ENCODE measurements at regions not wholly inside any gene's neighbourhood (a gene's known extent, or its start where the extent isn't known, plus 50 kb on each side); places are given as distances from the start of the nearest gene placed in this dataset.

GRCh38 chr11:20253796-20254195, 93.5 kb upstream of the DBX1 start:
- H3K27ac ChIP-seq = no peak overlapping the region
- no peak for ATAC-seq (ENCODE audit: low FRiP score in 2 of 2)
- H3K4me3 ChIP-seq = no peak overlapping the region
- no peaks in the 10 kb centered on the region for H3K9me3 ChIP-seq
- no peaks in the 10 kb centered on the region for H3K36me3 ChIP-seq
- no peaks in the 10 kb centered on the region for H3K27me3 ChIP-seq
- 71% methylated on average over 5 of the region's 5 CpGs for WGBS, 2 donors
- DNase-seq = no peak
- H3K4me1 ChIP-seq = no peaks in the 10 kb centered on the region
- TF ChIP-seq CTCF (IDR thresholded peaks at IDR 0.05) = no peak
- no peak for TF ChIP-seq POLR2AphosphoS5 (IDR thresholded peaks at IDR 0.05)
- TF ChIP-seq POLR2A (IDR thresholded peaks at IDR 0.05) = no peak
- no peak for TF ChIP-seq EP300 (IDR thresholded peaks at IDR 0.05)

GRCh38 chr11:20251496-20251895, 91.2 kb upstream of the DBX1 start:
- TF ChIP-seq POLR2AphosphoS5 (IDR thresholded peaks at IDR 0.05) = no peak
- TF ChIP-seq CTCF (IDR thresholded peaks at IDR 0.05) = no peak
- TF ChIP-seq POLR2A (IDR thresholded peaks at IDR 0.05) = no peak
- TF ChIP-seq EP300 (IDR thresholded peaks at IDR 0.05) = no peak
- no peaks in the 10 kb centered on the region for H3K36me3 ChIP-seq
- WGBS, 2 donors = 52 to 79% methylated on average over 3 of the region's 3 CpGs

GRCh38 chr11:20250644-20251247, 90.5 kb upstream of the DBX1 start:
- no peak for ATAC-seq (ENCODE audit: low FRiP score in 2 of 2)
- TF ChIP-seq POLR2AphosphoS5 (IDR thresholded peaks at IDR 0.05) (no peak), CTCF (IDR thresholded peaks at IDR 0.05) (no peak), POLR2A (IDR thresholded peaks at IDR 0.05) (no peak), EP300 (IDR thresholded peaks at IDR 0.05) (no peak)
- Histone ChIP-seq H3K36me3 (no peaks in the 10 kb centered on the region), H3K27me3 (no peaks in the 10 kb centered on the region), H3K27ac (no peak overlapping the region), H3K9me3 (no peaks in the 10 kb centered on the region), H3K4me1 (no peaks in the 10 kb centered on the region), H3K4me3 (no peak overlapping the region)
- WGBS, 2 donors = 46 to 55% methylated on average over 3 of the region's 3 CpGs
- no peak for DNase-seq

More at GRCh38 chr11:20251496-20251895, 91.2 kb upstream of the DBX1 start:
- Histone ChIP-seq H3K27ac (no peak overlapping the region), H3K9me3 (no peaks in the 10 kb centered on the region), H3K4me1 (no peaks in the 10 kb centered on the region), H3K27me3 (no peaks in the 10 kb centered on the region), H3K4me3 (no peak overlapping the region)
- ATAC-seq (ENCODE audit: low FRiP score in 2 of 2) (no peak), DNase-seq (no peak)

- DNase-seq (no peak), ATAC-seq (ENCODE audit: low FRiP score in 2 of 2) (no peak)
- H3K4me3 ChIP-seq = no peak overlapping the region
- WGBS, 2 donors = 74 to 87% methylated on average over 3 of the region's 3 CpGs
- no peak overlapping the region for H3K27ac ChIP-seq
- no peaks in the 10 kb centered on the region for H3K36me3 ChIP-seq
- H3K27me3 ChIP-seq = no peaks in the 10 kb centered on the region
- H3K9me3 ChIP-seq = no peaks in the 10 kb centered on the region
- H3K4me1 ChIP-seq = no peaks in the 10 kb centered on the region
- TF ChIP-seq EP300 (IDR thresholded peaks at IDR 0.05) (no peak), POLR2AphosphoS5 (IDR thresholded peaks at IDR 0.05) (no peak), CTCF (IDR thresholded peaks at IDR 0.05) (no peak), POLR2A (IDR thresholded peaks at IDR 0.05) (no peak)
Measured at GRCh38 chr11:20249796-20250195, 89.5 kb upstream of the DBX1 start.

GRCh38 chr11:20249378-20249777, 89.1 kb upstream of the DBX1 start:
- TF ChIP-seq EP300 (IDR thresholded peaks at IDR 0.05) (no peak), POLR2AphosphoS5 (IDR thresholded peaks at IDR 0.05) (no peak), POLR2A (IDR thresholded peaks at IDR 0.05) (no peak), CTCF (IDR thresholded peaks at IDR 0.05) (no peak)
- no peak overlapping the region for H3K4me3 ChIP-seq
- H3K9me3 ChIP-seq = no peaks in the 10 kb centered on the region
- 85 to 87% methylated on average over 5 of the region's 5 CpGs for WGBS, 2 donors
- H3K27ac ChIP-seq = no peak overlapping the region
- no peaks in the 10 kb centered on the region for H3K4me1 ChIP-seq
- no peak for ATAC-seq (ENCODE audit: low FRiP score in 2 of 2)
- H3K27me3 ChIP-seq = no peaks in the 10 kb centered on the region
- DNase-seq = no peak
- no peaks in the 10 kb centered on the region for H3K36me3 ChIP-seq
